ENCODE measurements at regions not wholly inside any gene's neighbourhood (a gene's known extent, or its start where the extent isn't known, plus 50 kb on each side); places are given as distances from the start of the nearest gene placed in this dataset.

DNA sequence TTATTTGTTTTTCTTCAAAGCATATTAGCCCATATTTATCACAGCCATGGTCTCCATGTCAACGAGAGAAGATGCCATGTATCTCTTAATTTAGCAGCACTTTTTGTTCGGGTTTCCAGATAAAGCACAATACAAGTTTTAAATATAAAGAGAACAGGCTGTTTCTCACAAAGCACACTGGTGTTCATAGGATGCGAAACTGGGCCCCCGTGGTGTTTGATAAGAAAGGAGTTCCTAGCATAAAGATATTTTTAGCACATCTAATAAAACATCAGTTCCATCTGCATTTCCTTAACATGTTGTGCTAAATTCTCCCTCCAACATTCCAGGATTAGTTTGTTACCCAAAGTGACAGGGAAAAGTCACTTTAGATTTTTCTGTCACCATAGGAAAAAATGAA, 72.4 kb upstream of the EDNRB start:
- TF ChIP-seq, protein P1, sequence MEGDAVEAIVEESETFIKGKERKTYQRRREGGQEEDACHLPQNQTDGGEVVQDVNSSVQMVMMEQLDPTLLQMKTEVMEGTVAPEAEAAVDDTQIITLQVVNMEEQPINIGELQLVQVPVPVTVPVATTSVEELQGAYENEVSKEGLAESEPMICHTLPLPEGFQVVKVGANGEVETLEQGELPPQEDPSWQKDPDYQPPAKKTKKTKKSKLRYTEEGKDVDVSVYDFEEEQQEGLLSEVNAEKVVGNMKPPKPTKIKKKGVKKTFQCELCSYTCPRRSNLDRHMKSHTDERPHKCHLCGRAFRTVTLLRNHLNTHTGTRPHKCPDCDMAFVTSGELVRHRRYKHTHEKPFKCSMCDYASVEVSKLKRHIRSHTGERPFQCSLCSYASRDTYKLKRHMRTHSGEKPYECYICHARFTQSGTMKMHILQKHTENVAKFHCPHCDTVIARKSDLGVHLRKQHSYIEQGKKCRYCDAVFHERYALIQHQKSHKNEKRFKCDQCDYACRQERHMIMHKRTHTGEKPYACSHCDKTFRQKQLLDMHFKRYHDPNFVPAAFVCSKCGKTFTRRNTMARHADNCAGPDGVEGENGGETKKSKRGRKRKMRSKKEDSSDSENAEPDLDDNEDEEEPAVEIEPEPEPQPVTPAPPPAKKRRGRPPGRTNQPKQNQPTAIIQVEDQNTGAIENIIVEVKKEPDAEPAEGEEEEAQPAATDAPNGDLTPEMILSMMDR (IDR thresholded peaks at IDR 0.05) = no peak
- TF ChIP-seq POLR2AphosphoS5 (IDR thresholded peaks at IDR 0.05) (no peak), EP300 (IDR thresholded peaks at IDR 0.05) (no peak), POLR2A (IDR thresholded peaks at IDR 0.05) (no peak)
